CD4-positive, alpha-beta T cell (primary cell): ENCODE measurements at regions not wholly inside any gene's neighbourhood (a gene's known extent, or its start where the extent isn't known, plus 50 kb on each side); places are given as distances from the start of the nearest gene placed in this dataset.

Source experiments
- ATAC-seq: fragments of 200-7000 bp; cut with Tn5 transposase; one replicate; pipeline ENCODE4 v1.10.0; 2022; ENCODE audit warnings: mild to moderate bottlenecking; ENCODE audit not compliant: poor library complexity
- CTCF ChIA-PET: fragments of 350-600 bp; sonication (Branson Sonifier 250); formaldehyde crosslinking; loops from one replicate; lab custom pipeline; 2021; ENCODE audit warnings: antibody characterized with exemption, inconsistent platforms; lab: Charles Lee
- POLR2A ChIA-PET: fragments of 350-600 bp; sonication (Branson Sonifier 250); formaldehyde crosslinking; loops from one replicate; lab custom pipeline; 2021; ENCODE audit warnings: antibody characterized with exemption, inconsistent platforms; lab: Charles Lee
- DNase-seq, 14 experiments: peaks; one replicate each; pipeline ENCODE4 v3.0.0-alpha.2; 2013 to 2020; ENCODE audit warnings: mixed read lengths in 2 of 14
- H3K27ac ChIP-seq, 2 donors: one replicate each; pipeline versions ENCODE4 v1.5.1 to v1.7.0; 2013; ENCODE audit warnings: low read length in 2 of 2, low read depth in 1 of 2, mild to moderate bottlenecking in 1 of 2
- H3K27me3 ChIP-seq, 2 experiments: 1 replicate in 1 of 2; 2 replicates in 1 of 2; pipeline versions ENCODE4 v1.6.1 to v1.7.0; 2013; ENCODE audit warnings: low read length in 2 of 2, control low read depth in 1 of 2, mild to moderate bottlenecking in 1 of 2, moderate library complexity in 1 of 2; ENCODE audit not compliant: insufficient read depth in 2 of 2, control insufficient read depth in 1 of 2
- H3K36me3 ChIP-seq: one replicate; pipeline ENCODE4 v1.6.1; 2013; ENCODE audit warnings: low read length, control low read depth; ENCODE audit not compliant: insufficient read depth
- H3K4me1 ChIP-seq: one replicate; pipeline ENCODE4 v1.6.1; 2013; ENCODE audit warnings: low read length, control low read depth; ENCODE audit not compliant: insufficient read depth
- H3K4me3 ChIP-seq: one replicate; pipeline ENCODE4 v1.5.1; 2013; ENCODE audit warnings: mild to moderate bottlenecking, low read length, moderate library complexity
- H3K9me3 ChIP-seq, 2 experiments: 1 replicate in 1 of 2; 2 replicates in 1 of 2; pipeline versions ENCODE4 v1.6.1 to v1.7.0; 2013; ENCODE audit warnings: low read length in 2 of 2, mild to moderate bottlenecking in 2 of 2, control low read depth in 1 of 2, moderate library complexity in 1 of 2; ENCODE audit not compliant: control insufficient read depth in 1 of 2, insufficient read depth in 1 of 2
- H3K27ac Mint-ChIP-seq: one replicate; pipeline ENCODE4 v1.8.0; 2020; ENCODE audit warnings: mixed read lengths
- H3K27me3 Mint-ChIP-seq: one replicate; pipeline ENCODE4 v1.8.0; 2021; ENCODE audit warnings: mixed read lengths
- H3K36me3 Mint-ChIP-seq: one replicate; pipeline ENCODE4 v1.8.0; 2021; ENCODE audit warnings: low read depth, mixed read lengths
- H3K4me1 Mint-ChIP-seq: one replicate; pipeline ENCODE4 v1.8.0; 2021; ENCODE audit warnings: low read depth, mixed read lengths
- H3K4me3 Mint-ChIP-seq: one replicate; pipeline ENCODE4 v1.8.0; 2020; ENCODE audit warnings: mild to moderate bottlenecking, mixed read lengths
- H3K9me3 Mint-ChIP-seq: one replicate; pipeline ENCODE4 v1.8.0; 2020; ENCODE audit warnings: mixed read lengths
- intact Hi-C, 2 experiments: fragments of 100-400 bp; cut with DNase I in 1 of 2; cut with micrococcal nuclease in 1 of 2; formaldehyde crosslinking; loops; one replicate each; pipeline versions ENCODE4 v1.15.1 to v1.9.0; 2023 to 2025; cut with DNase I, micrococcal nuclease
- TF ChIP-seq, protein P1 (sequence below): fragments of 200-600 bp; IDR thresholded peaks from one replicate; pipeline ENCODE4 v1.8.0; 2022; ENCODE audit warnings: antibody characterized with exemption, mild to moderate bottlenecking

DNA sequence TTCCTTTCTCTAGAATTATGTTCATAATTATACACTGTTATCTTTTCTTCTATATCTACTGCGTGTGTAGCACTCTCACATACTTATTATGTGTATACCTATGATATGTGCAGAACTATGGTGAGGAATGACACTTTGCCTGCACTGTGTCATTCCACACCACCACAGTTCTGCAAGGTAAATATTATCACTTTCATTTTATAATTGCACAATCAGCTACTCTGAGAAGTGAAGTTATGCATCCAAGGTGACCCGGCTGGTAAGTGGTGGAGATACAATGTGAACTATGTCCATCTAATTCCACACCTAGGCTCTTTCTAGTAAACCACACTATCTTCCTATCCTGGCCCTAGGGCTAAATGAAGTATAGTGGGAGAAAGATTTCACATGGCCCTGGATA is 170.1 kb upstream of the ATP10B start:
- peaks cover 20% of the 10 kb centered on the region for H3K27me3 Mint-ChIP-seq
- Histone ChIP-seq H3K27ac (no peak overlapping the region), H3K9me3 (no peaks in the 10 kb centered on the region), H3K36me3 (no peaks in the 10 kb centered on the region), H3K27me3 (no peaks in the 10 kb centered on the region), H3K4me1 (no peaks in the 10 kb centered on the region), H3K4me3 (no peak overlapping the region)
- H3K9me3 Mint-ChIP-seq, result peaks cover 3% of the 10 kb centered on the region
- intact Hi-C loops, result no loop called here
- CTCF ChIA-PET, result no interaction called here
- TF ChIP-seq, protein P1, sequence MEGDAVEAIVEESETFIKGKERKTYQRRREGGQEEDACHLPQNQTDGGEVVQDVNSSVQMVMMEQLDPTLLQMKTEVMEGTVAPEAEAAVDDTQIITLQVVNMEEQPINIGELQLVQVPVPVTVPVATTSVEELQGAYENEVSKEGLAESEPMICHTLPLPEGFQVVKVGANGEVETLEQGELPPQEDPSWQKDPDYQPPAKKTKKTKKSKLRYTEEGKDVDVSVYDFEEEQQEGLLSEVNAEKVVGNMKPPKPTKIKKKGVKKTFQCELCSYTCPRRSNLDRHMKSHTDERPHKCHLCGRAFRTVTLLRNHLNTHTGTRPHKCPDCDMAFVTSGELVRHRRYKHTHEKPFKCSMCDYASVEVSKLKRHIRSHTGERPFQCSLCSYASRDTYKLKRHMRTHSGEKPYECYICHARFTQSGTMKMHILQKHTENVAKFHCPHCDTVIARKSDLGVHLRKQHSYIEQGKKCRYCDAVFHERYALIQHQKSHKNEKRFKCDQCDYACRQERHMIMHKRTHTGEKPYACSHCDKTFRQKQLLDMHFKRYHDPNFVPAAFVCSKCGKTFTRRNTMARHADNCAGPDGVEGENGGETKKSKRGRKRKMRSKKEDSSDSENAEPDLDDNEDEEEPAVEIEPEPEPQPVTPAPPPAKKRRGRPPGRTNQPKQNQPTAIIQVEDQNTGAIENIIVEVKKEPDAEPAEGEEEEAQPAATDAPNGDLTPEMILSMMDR, result no peak
- H3K4me3 Mint-ChIP-seq, result no peak overlapping the region
- no peaks in the 10 kb centered on the region for H3K36me3 Mint-ChIP-seq
- ATAC-seq (no peak), DNase-seq (no peak)
- no peak overlapping the region for H3K27ac Mint-ChIP-seq
- POLR2A ChIA-PET, result no interaction called here
- H3K4me1 Mint-ChIP-seq, result no peaks in the 10 kb centered on the region

DNA sequence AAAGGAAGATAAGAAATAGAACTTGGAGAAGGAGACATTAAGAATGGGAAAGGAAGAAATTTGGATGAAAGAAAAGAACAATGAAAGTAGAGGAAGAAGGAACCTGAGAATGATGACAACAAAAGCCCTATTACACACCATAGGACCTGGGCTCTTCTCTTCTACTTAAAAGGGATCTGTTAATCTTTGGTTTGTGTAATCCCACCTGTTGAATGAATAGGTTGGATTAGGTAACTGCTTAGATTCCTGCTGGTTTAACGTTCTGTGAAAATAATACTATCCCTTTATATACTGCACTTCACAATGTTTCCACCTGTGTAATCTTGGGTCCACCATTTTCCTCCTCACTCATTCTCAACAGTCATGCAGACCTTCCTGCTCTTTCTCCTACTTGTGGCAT is 157.8 kb upstream of the ATP10B start:
- Histone ChIP-seq H3K4me3 (no peak overlapping the region), H3K9me3 (no peaks in the 10 kb centered on the region), H3K27me3 (no peaks in the 10 kb centered on the region), H3K27ac (no peak overlapping the region), H3K4me1 (no peaks in the 10 kb centered on the region), H3K36me3 (no peaks in the 10 kb centered on the region)
- H3K27me3 Mint-ChIP-seq, result no peaks in the 10 kb centered on the region
- intact Hi-C loops, result no loop called here
- no peaks in the 10 kb centered on the region for H3K36me3 Mint-ChIP-seq
- H3K27ac Mint-ChIP-seq, result no peak overlapping the region
- TF ChIP-seq, protein P1, result no peak
- ChIA-PET CTCF (no interaction called here), POLR2A (no interaction called here)
- no peak for DNase-seq
- ATAC-seq, result no peak
- H3K4me1 Mint-ChIP-seq, result no peaks in the 10 kb centered on the region
- H3K4me3 Mint-ChIP-seq, result no peak overlapping the region
- peaks cover 4% of the 10 kb centered on the region for H3K9me3 Mint-ChIP-seq

DNA sequence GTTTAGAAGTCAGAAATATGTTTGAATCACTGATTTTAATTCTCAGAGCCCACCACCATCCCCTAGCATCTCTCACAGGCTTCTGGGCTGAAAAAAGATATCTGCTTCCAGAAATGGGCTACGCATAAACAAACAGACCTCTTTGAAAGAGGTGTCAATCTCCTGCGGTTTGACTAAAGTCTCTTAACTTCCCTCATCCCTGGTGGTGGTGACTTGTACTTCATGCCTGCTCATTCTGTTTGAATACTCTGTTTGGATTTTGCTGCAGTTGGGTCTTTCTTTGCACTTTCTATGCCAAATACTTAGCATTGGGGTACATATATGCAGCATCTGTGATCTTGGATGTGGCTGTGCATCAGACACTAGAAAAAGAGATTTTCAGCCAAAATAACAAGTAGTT is 157.2 kb upstream of the ATP10B start:
- H3K9me3 ChIP-seq, result no peaks in the 10 kb centered on the region
- Mint-ChIP-seq H3K9me3 (peaks cover 8% of the 10 kb centered on the region), H3K27ac (no peak overlapping the region), H3K27me3 (no peaks in the 10 kb centered on the region), H3K4me1 (no peaks in the 10 kb centered on the region), H3K4me3 (no peak overlapping the region), H3K36me3 (no peaks in the 10 kb centered on the region)
- TF ChIP-seq, protein P1, result no peak
- H3K4me1 ChIP-seq, result no peaks in the 10 kb centered on the region
- CTCF ChIA-PET, result no interaction called here
- DNase-seq, result no peak
- H3K27ac ChIP-seq, result no peak overlapping the region
- no peak for ATAC-seq
- H3K36me3 ChIP-seq, result no peaks in the 10 kb centered on the region
- no peak overlapping the region for H3K4me3 ChIP-seq
- no peaks in the 10 kb centered on the region for H3K27me3 ChIP-seq
- intact Hi-C loops, result no loop called here
- POLR2A ChIA-PET, result no interaction called here
